SH-SY5Y (cell line): ENCODE measurements at regions not wholly inside any gene's neighbourhood (a gene's known extent, or its start where the extent isn't known, plus 50 kb on each side); places are given as distances from the start of the nearest gene placed in this dataset.

ENCODE experiments used
- GATA2 ChIP-seq: IDR thresholded peaks from 2 replicates; pipeline ENCODE4 v1.6.1; 2011; ENCODE audit warnings: mild to moderate bottlenecking, low read depth, low read length
- GATA3 ChIP-seq: IDR thresholded peaks from 2 replicates; pipeline ENCODE4 v1.6.1; 2011; ENCODE audit warnings: low read depth, mild to moderate bottlenecking, low read length, moderate library complexity

DNA sequence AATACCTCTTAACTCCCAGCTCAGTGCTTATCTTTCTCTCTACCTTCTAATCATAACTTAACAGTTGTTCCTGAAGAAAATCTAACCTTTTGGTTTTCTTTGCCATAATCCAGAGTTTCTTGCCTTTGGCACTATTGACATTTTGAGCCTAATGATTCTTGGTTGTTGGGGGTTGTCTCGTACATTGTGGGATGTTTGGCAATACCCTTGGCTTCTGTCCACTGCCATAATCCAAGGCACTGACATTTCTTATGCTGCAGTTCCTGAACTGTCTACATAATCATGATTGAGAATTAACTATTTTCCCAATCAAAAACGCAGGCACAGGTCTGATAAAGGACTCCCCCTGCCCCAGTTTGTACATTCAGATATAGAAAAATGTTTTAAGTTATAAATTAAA is 203.2 kb upstream of the MEX3C start:
- TF ChIP-seq GATA3 (no peak), GATA2 (no peak)

- TF ChIP-seq GATA2 (no peak), GATA3 (peak; percentile 53; the same call in 1 of the 2 replicates)
Observed at GRCh38 chr18:51401912-51402311, 204.4 kb upstream of the MEX3C start.

- TF ChIP-seq GATA2 (no peak), GATA3 (no peak)
Observed at GRCh38 chr18:51404620-51405019, 207.1 kb upstream of the MEX3C start.

GRCh38 chr18:51405683-51406477 is 208.4 kb upstream of the MEX3C start:
- no peak for TF ChIP-seq GATA3
- no peak for TF ChIP-seq GATA2

DNA sequence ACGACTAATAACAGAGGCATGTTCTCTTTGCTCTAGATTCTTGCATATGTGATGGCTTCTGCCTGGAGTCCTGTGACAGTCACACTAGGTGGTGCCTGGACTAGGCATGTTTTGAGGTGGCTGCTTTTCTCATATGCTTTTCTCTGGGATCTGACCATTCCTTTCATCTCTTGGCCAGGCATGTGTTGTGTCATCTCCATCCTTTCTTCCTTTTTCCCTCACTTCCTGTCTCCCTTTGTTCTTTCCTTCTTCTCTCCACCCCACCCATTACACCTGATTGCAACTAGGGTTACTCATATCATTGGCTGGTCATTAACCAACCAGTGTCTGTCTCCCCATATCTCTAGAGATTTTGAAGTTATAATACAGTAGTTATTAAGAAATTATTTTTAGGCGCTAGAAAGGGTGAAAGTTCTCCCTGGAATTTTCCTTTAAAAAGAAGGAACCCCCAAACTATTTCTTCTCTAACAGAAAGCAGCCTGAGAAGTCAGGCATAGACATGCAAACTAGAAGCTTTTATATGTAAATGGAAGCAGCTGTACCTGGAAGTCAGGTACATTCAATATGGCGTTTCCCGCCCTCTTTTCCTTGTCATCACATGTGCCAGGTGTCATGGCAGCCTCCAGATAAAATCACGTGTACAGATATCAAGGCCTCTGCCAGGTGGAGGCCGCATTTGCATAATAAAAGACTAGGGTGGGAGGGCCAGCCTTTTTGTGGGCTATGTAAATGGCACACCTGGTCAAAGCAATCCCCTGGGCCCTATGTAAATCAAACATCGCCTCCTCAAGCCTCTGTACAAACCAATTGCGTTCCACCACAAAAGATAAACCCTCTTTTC is 220.4 kb upstream of the MEX3C start:
- no peak for TF ChIP-seq GATA3
- no peak for TF ChIP-seq GATA2

DNA sequence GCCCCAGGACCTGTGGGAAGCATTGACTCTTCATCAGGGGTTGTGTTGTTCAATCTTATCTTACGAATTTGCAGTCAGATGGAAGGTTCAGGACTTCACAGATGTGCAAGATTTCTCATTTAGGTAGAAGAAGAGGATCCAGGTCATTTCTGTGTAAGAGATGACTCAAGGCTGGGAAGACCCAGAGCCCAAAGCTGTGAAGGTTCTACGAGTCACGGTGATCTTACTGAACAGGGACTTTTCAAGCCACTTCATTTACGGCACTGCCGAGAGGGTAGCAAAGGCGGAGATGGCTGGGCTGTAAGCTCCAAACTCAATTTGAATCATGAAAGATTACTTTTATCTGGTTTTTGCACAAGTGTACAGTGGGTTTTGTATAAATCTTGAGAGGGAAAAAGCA is 228.0 kb upstream of the MEX3C start:
- TF ChIP-seq GATA2 (no peak), GATA3 (no peak)

DNA sequence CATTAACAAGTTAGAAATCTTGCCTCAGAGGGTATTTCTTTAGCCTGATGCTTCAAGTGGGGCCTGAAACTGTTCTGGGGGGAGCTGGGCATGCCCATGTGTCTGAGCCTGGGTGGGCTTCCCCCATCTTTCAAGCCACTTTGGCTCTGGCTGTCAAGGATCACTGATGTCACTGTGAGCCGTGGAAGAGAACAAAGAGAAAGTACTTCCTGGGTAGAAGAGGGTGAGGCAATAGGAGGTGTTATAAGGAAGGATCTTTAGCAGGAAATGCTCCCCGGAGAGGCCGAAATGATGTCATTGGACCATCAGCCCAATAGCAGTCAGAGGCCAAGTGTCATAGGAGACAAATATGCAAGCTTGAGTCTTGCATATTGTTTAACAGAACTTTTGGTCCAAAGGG is 228.4 kb upstream of the MEX3C start:
- no peak for TF ChIP-seq GATA3
- TF ChIP-seq GATA2 = no peak

- TF ChIP-seq GATA2 = no peak
- TF ChIP-seq GATA3 = no peak
Observed at GRCh38 chr18:51426996-51427395, 229.5 kb upstream of the MEX3C start.

- no peak for TF ChIP-seq GATA3
- TF ChIP-seq GATA2 = no peak
Observed at GRCh38 chr18:51429644-51430043, 232.2 kb upstream of the MEX3C start.

- TF ChIP-seq GATA2 = no peak
- no peak for TF ChIP-seq GATA3
Observed at GRCh38 chr18:51430538-51430937, 233.1 kb upstream of the MEX3C start.

DNA sequence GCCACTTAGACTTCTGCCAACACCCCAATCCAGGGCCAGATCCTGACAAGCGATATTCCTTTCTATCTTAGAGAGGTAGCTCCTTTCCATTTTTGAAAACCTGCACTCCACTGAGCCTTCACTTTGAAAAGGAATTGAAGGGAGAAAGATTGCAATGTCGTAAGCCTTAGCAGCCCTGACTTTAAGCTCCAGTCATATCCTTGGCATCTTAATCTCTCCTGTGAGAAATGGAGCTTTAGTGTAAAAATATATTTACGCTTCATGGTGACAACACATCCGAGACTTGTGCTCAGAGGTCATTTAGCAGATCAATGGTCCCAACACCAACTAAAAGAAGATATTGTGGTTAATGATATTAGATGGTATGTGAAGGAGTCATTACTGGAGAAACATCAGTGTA is 235.8 kb upstream of the MEX3C start:
- TF ChIP-seq GATA2 (no peak), GATA3 (no peak)

DNA sequence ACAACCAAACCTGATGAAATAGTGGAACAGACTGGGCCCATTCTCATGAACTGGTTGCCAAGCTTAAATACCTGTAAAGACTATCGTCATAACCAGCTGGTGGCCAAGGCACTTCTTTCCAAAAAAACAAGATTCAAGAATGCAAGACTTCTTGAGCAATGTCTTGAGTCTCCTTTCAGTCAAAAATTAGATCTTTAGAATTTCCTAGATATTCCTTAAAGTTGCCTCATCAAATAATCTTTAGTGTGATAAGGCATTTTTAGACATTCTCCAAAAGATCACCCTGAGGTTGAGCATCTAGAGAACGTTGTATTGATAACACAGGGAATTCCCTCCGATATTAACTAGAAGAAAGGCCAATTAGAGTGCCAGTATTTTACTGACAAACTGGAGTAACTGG is 236.4 kb upstream of the MEX3C start:
- TF ChIP-seq GATA2 = no peak
- no peak for TF ChIP-seq GATA3

DNA sequence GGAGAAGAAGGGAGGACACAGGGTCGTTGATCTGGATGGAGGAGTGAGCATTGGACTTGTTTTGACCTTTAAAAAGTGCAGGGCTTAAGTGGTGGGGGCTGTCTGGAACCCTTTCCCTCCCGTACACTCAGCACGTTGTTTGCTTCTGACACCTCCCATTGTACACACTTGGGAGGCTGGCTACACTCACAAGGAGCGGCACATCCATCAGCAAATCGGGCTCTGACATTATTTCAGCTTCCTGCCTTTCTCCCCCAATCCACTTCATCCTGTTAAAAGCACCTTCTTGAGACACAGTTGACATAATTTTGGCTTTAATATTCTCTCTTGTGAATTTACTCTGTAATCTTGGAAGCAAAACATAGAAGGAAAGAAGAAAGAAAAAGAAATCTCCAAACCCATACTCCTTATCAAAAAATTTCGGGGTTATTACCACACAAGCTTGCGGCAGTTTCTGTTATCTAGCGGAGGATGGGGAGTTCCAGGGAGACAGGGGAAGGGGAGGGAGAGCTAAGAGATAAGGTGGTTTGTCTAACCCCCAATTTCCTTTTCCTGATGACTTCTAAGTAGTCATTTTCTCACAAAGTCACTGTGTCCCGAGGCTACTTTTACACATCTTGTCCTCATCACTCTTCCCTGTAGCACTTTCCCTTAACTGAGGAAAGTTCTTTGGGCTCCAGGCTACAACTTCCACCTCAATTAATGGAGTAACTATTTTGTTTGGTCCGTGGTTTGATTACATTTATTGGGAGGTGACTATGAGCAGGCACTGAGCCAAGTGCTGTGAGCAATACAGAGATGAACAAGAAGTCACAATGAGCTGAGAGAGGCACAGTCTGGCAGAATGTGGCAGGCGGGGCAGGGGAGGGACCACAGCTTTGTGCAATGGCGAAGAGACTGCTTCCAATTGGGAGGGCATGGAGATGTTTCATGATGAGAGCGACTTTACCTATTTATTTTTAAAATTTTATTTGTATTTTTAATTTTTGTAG is 240.1 kb upstream of the MEX3C start:
- TF ChIP-seq GATA3 = no peak
- no peak for TF ChIP-seq GATA2
